C4-2B (cell line): ENCODE measurements at regions not wholly inside any gene's neighbourhood (a gene's known extent, or its start where the extent isn't known, plus 50 kb on each side); places are given as distances from the start of the nearest gene placed in this dataset.

Experiments
- CTCF ChIP-seq: fragments of 450-650 bp; conservative IDR thresholded peaks from 2 replicates; pipeline ENCODE4 v1.5.1; 2017; ENCODE audit warnings: mild to moderate bottlenecking
- ZFX ChIP-seq: fragments of 450-650 bp; IDR thresholded peaks from 2 replicates; pipeline ENCODE4 v1.6.1; 2017

GRCh38 chr14:76954394-76955190 lies 73.9 kb downstream of the IRF2BPL start:
- TF ChIP-seq CTCF (no peak), ZFX (no peak)
